ENCODE measurements at regions not wholly inside any gene's neighbourhood (a gene's known extent, or its start where the extent isn't known, plus 50 kb on each side); places are given as distances from the start of the nearest gene placed in this dataset.

DNA sequence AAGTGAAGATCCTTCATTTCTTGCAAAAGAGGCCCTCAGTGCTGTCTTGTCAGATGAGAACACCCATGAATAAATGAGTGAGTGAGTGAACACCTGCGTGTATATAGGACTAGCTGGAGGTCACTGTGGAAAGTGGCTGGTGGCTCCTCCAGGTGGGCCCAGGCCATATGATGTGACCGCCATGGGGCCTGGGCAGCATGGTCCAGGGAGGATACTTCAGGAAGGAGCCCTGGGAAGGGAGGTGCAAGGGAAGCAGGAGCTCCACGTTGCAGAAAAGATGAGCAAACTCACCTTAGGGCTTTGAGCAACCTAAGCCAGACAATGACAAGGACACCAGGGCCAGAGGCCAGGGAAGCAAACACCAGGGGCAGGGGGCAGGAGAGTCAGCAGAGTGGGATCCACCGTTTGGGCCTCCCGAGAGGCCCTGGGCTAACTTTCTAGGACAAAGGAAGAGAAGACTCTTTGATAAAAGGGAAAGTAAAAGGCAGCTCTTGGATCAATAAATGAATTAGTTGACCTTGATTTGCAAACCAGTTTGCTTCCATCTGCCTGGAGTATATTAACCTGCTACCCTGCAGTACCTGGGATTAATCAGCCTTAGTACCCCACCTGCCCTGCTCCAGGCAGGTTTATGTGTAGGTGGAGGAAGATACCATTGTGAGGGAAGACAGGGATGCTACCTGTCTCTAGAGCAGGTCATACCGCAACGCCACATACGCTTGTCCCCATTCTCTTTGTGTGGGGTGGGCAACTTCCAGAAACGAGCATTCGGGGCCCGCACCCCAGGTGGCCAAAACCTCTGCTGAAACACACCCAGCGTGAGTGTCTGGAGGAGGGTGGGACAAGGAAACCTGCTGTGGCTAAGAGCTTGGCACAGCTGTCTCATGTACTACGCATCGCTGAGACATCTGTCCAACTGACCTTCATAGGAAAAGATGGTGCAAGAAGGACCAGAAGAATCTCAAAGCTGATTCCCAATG, 51.4 kb upstream of the OLFM1 start:
- DNase-seq, result no peak
- TF ChIP-seq GATA1 (IDR thresholded peaks at IDR 0.05; ENCODE audit: low read depth, low read length) (no peak), POLR2A (IDR thresholded peaks at IDR 0.05; ENCODE audit: low read length) (no peak)

DNA sequence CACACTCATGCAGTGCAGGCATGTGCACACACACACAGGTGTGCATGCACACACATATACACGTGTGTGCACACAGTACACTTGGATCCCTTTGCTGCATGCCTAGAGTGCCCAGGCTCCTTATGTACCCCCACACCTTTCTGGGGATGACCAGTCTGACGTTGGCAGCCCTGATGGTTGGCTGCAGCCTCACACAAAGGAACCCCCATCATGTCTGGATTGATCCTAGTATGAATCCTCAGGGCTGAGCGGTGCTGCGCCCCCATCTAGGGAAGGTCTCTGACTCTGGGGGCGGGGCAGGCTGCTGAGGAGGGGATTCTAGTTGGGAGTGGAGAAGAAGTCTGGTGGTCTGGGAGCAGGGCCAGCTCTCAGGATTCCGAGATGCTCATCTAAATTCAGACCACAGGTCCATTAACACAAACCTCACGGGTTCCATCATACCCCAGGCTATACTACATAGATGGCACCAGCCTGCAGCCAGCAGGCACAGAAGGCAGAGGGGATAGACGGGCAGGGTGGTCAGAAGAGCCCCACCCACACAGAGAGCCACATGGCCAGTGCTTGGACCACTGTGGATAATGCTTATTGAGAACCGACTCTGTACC, 50.5 kb upstream of the OLFM1 start:
- TF ChIP-seq POLR2A (IDR thresholded peaks at IDR 0.05; ENCODE audit: low read length) (no peak), GATA1 (IDR thresholded peaks at IDR 0.05; ENCODE audit: low read depth, low read length) (no peak)
- DNase-seq, result no peak

DNA sequence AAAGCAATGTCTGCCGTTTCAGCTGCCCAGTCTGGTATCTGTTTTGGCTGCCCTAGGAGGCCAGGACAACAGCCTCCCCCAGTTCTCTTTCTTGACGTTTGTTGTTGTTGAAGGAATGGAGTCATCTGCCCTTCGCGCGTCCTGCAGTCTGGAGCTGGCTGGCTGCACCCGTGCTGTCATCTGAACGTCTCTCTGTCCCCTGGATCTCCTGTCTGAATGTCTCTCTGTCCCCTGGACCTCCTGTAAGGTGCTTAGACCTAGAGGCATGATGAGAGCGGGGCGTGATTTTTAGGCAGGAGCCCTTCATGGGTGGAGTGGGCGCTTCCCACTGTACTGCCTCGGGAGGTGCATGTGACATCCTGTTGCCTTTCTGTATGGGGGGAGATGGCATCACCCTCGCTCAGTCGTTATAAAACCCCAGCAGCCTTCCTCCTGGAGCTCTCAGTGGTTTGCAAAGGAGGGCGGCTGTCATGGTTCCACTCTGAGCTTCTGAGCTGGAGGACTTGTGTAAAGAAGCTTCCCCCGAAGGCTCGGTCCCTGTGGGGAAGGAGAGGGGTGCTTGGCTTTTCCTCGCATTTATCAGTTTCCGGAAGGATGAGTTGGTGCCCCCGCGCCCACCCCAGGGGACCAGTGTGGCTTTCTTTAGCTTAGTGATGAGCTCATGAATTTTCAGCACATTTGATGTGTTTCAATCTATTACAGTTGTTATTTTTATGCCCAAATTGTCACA, 49.8 kb upstream of the OLFM1 start:
- DNase-seq, result no peak
- TF ChIP-seq POLR2A (IDR thresholded peaks at IDR 0.05; ENCODE audit: low read length) (no peak), GATA1 (IDR thresholded peaks at IDR 0.05; ENCODE audit: low read depth, low read length) (no peak)
